ENCODE measurements at regions not wholly inside any gene's neighbourhood (a gene's known extent, or its start where the extent isn't known, plus 50 kb on each side); places are given as distances from the start of the nearest gene placed in this dataset.
"Not testable (repeated sequence)": the region's sequence is repeated elsewhere in the genome, so short reads cannot be mapped to it uniquely, and the experiment has no call there.

DNA sequence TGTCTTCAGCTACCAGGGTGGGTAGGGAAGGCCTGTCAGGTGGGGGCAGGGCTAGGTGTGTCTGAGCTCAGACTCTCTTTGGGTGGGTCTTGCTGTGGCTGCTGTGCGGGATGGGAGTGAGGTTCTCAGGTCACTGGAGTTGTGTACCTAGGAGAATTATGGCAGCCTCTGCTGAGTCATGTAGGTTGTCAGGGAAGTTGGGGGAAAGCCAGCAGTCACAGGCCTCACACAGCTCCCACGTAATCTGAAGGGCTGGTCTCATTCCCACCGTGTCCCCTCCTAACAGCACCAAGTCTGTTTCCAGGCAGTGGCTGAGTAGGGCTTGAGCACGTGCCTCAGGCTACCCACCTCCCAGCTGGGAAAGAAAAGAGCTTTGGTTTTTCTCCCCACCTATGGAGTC, 67.0 kb downstream of the CHCHD4 start:
- peak; percentile 31 for DNase-seq (ENCODE audit: low spot score)

DNA sequence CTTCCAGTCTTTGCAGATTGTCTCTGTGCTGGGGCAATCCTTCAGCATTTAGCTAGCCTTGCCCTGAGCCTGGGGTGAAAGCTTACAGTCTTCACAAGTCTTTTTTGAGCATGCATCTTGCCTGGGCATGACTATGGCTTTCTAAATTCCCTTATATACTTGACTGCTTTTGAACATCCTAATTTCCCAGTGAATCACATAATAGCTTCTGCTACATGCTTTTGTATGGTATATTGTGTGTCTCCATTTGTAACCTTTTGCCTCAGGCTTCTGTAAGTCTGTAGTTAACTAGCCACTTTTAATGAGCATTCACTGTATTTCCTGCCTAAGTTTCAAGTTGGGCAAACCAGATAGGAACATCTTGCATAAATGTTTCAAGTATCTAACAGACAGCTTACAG, 76.8 kb downstream of the CHCHD4 start:
- no peak for DNase-seq (ENCODE audit: low spot score)

DNA sequence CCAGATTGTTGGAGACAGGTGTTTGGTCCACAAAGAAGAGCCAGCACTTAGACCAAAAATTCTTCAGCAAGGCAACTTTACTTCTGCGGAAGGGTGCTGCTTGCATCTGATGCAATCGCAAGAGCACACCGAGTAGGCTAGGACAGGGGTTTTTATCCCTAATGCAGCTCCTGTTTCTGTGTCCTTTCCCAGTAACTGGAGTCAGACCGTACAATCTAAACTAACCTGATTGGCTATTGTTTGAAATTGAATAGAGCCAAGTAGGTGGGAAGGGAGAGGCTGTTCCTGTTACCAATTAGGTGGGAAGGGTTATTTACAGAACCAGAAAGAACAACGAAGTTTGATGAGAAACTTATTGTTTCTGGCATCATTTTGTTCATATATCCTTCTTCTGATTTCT, 77.6 kb downstream of the CHCHD4 start:
- DNase-seq (ENCODE audit: low spot score), result no peak

DNA sequence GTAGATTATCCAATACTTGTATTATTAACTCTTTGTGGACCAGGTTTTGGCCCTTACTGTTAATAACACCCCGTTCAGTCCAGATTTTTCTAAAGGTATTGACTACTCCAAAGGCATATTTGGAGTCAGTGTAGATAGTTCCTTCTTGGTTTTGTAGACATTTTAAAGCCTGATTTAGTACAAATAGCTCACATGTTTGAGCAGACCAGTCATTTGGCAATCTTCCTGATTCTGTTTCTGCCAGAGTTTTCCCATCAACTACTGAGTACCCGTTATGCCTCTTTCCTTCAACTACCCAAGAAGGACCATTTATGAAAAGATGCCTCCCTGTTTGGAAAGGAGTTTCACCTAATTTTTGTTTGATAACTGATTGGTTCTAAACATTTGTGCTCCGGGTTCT, 82.0 kb downstream of the CHCHD4 start:
- DNase-seq (ENCODE audit: low spot score), result peak; percentile 33

DNA sequence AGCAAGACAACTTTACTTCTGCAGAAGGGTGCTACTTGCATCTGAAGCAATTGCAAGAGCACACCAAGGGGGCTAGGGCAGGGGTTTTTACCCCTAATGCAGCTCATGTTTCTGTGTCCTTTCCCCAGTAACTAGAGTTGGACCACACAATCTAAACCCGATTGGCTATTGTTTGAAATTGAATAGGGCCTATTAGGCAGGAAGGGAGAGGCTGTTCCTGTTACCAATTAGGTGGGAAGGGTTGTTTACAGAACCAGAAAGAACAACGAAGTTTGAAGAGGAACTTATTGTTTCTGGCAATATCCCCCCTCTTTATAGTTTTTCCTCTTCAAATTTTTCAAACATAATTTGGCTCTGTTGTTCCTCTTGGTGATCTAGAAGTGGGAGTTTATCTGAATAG, 85.5 kb downstream of the CHCHD4 start:
- DNase-seq (ENCODE audit: low spot score), result no peak

DNA sequence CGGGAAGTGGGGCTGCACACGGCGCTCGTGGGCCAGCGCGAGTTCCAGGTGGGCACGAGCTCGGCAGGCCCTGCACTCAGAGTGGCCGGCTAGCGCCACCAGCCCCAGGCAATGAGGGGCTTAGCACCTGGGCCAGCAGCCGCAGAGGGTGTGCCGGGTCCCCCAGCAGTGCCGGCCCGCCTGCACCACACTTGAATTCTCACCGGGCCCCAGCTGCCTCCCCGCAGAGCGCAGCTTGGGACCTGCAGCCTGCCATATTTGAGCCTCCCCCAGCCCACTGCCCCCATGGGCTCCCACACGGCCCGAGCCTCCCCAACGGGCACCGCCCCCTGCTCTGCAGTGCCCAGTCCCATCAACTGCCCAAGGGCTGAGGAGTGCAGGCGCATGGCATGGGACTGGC, 87.5 kb downstream of the CHCHD4 start:
- no peak for DNase-seq (ENCODE audit: low spot score)

DNA sequence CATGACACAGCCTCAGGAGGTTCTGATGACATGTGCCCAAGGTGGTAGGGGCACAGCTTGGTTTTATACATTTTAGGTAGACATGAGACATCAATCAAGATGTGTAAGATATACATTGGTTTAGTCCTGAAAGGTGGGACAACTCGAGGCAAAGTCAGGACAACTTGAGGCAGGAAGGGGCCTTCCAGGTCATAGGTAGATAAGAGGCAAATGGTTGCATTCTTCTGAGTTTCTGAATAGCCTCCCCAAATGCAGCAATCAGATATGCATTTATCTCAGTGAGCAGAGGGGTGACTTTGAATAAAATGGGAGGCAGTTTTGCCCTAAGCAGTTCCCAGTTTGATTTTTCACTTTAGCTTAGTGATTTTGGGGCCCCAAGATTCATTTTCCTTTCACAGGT, 91.6 kb downstream of the CHCHD4 start:
- DNase-seq (ENCODE audit: low spot score), result no peak

DNA sequence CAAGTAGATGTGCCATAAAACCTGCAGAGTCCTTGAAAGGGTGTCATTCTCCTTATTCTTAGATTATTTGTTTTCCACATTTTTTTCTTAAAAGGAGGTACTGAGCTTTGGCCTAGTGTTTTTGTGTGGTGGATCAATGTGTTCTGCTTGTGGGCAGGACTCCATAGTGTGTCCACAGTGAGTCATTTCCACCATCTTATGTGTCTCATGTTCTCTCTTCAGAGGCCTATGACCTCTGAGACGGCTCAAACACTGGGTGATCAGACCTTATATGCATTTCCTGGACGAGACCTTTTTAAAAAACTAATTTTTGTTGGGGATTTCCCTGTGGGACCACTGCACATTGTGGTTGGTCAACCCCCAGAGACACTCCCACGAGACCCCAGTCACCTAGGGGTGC, 93.4 kb downstream of the CHCHD4 start:
- no peak for DNase-seq (ENCODE audit: low spot score)

DNA sequence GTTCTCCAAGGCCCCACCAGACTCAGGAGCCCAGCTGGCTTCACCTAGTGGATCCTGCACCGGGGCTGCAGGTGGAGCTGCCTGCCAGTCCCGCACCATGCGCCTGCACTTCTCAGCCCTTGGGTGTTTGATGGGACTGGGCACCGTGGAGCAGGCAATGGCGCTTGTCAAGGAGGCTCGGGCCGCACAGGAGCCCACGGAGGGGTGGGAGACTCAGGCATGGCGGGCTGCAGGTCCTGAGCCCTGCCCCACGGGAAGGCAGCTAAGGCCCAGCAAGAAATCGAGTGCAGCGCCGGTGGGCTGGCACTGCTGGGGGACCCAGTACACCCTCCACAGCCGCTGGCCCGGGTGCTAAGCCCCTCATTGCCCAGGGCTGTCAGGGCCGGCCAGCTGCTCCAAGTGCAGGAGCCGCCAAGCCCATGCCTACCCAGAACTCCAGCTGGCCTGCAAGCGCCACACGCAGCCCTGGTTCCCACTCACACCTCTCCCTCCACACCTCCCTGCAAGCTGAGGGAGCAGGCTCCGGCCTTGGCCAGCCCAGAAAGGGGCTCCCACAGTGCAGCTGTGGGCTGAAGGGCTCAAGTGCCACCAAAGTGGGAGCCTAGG, 95.2 kb downstream of the CHCHD4 start:
- not testable (repeated sequence) for DNase-seq (ENCODE audit: low spot score)

DNA sequence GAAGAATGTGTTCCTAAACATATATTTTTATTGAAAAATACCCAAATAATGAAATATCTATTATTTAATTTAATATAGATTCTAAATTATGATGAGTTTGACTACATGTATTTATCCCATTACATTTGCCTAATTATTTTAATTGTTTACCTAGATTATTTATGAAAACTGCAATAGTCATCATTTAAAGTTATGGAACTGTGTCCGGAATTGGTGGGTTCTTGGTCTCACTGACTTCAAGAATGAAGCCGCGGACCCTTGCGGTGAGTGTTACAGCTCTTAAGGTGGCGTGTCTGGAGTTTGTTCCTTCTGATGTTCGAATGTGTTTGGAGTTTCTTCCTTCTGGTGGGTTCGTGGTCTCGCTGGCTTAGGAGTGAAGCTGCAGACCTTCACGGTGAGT, 96.5 kb downstream of the CHCHD4 start:
- DNase-seq (ENCODE audit: low spot score), result not testable (repeated sequence)

DNA sequence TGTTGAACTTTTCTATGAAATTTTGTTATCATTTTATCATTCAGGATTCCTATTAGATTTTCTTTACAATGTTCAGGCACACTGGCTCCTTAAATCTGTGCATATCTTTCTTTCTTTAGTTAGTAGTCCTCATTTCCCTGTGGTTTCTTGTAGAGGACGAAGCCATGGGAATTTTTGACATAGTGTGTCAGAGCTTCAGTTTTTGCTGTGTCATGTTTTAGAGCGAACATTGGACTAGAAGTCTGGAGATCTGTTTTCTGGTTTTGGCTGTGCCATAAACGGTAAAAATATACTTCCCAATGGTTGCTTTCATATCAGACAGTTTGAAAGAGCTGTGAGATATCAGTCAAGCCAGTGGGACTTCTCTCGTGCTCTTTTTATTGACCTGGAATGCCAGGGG, 105.2 kb downstream of the CHCHD4 start:
- no peak for DNase-seq (ENCODE audit: low spot score)

DNA sequence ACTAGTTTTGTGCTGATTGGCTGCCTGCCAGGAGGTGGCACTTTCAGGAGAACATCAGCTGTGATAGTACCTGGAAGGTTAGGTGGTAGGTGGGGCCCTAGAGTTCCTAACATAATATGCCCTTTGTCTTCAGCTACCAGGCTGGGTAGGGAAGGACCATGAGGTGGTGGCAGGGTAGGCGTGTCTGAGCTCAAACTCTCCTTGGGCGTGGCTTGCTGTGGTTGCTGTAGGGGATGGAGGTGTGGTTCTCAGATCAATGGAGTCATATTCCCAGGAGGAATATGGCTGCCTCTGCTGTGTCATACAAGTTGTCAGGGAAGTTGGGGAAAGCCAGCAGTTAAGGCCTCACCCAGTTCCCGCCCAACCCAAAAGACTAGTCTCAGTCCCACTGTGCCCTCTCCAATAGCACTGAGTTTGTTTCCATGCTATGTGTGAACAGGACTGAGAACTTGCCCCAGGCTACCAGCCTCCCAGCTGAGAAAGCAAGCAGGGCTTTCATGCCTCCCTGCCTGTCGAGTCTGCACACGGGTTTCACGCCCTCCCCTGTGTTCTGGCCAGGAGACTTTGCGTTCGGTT, 107.7 kb downstream of the CHCHD4 start:
- DNase-seq (ENCODE audit: low spot score), result no peak

DNA sequence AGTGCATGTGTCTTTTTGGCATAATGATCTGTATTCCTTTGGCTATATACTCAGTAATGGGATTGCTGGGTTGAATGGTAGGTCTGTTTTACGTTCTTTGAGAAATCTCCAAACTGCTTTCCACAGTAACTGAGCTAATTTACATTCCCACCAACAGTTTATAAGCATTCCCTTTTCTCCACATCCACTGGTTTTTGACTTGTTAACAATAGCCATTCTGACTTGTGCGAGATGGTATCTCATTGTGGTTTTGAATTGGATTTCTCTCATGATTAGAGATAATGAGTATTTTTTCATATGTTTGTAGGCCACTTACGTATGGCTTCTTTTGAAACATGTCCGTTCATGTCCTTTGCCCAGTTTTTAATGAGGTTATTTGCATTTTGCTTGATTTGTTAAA, 117.7 kb downstream of the CHCHD4 start:
- no peak for DNase-seq (ENCODE audit: low spot score)

DNA sequence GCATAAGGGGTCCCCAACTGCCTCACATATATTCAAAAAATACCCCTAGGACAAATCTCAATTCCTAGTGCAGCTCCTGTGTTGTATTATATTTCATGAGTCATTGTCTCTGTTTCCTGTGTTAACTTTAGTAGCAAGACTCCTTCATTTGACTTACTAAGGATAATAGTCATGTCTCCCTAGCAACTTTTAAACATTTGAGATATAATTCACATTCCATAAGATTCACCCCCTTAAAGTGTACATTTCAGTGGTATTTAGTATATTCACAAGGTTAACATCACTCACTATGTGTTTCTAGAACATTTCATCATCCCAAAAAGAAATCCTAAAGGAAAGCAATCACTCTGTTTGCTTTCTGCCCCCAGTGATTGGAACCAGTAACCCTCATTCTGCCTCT, 121.3 kb upstream of the WNT7A start:
- DNase-seq (ENCODE audit: low spot score), result no peak

DNA sequence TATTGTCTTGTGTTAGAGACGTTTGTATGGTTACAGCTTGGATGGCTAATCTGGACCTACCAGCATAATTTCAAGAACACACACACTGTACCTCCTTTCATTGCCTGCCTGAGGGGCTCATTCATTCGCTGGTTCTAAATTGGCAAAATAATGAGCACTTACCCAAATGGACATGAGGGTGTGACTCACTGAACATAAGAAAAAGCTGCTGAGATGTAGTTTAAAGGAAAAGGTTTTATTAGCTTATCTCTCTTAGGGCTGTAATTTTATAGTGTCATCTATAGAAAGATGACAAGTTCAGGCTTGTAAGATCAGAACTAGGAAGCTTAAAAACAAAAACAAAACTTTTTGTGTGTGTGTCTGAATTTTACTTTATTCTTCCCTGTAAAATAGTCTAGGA, 120.7 kb upstream of the WNT7A start:
- no peak for DNase-seq (ENCODE audit: low spot score)

DNA sequence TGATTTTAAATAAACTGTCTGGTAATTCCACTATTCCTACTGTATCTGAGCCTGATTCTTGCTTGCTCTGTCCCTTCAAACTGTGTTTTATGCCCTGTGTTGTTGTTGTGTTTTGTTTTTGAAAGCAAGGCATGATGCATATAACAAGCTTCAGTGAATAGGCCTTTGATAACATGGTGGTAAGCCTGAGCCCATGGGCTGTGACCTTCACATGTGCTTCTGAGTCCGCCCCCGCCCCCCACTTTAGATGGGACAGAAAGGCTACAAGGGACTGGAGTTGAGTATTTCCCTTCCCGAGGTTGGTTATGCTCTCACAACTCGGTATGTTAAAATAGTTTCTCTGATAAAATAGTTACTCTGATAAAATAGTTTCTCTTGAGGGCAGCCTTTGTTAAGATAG, 119.0 kb upstream of the WNT7A start:
- DNase-seq (ENCODE audit: low spot score), result no peak

DNA sequence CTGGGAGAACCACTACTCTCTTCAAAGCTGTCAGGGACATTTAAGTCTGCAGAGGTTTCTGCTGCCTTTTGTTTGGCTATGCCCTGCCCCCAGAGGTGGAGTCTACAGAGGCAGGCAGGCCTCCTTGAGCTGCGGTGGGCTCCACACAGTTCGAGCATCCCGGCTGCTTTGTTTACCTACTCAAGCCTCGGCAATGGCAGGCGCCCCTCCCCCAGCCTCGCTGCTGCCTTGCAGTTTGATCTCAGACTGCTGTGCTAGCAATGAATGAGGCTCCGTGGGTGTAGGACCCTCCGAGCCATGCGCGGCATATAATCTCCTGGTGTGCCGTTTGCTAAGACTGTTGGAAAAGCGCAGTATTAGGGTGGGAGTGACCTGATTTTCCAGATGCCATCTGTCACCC, 115.3 kb upstream of the WNT7A start:
- DNase-seq (ENCODE audit: low spot score), result not testable (repeated sequence)

DNA sequence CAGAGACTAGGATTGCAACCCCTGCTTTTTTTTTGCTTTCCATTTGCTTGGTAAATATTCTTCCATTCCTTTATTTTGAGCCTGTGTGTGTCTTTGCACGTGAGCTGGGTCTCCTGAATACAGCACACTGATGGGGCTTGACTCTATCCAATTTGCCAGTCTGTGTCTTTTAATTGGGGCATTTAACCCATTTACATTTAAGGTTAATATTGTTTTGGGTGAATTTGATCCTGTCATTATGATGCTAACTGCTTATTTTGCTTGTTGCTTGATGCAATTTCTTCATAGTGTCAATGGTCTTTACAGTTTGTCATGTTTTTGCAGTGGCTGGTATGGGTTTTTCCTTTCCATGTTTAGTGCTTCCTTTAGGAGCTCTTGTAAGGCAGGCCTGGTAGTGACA, 109.1 kb upstream of the WNT7A start:
- not testable (repeated sequence) for DNase-seq (ENCODE audit: low spot score)

DNA sequence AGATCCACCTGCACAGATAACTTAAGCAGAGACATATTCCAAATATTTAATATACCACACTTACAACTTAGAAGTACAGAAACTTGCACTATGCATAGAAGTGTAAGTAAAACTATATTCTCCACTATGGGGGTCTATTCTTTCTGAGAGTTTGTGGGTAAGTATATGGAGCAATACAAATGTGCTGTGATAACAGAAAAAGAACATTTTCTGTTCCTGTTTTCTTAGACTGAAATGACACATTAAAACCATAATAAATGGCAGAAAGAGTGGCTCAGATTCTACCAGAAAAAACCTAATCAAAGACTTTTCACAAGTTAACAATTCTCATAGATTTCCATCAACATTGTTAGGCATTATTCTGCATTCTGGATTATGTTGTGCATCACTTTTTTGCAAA, 96.6 kb upstream of the WNT7A start:
- DNase-seq (ENCODE audit: low spot score), result no peak

DNA sequence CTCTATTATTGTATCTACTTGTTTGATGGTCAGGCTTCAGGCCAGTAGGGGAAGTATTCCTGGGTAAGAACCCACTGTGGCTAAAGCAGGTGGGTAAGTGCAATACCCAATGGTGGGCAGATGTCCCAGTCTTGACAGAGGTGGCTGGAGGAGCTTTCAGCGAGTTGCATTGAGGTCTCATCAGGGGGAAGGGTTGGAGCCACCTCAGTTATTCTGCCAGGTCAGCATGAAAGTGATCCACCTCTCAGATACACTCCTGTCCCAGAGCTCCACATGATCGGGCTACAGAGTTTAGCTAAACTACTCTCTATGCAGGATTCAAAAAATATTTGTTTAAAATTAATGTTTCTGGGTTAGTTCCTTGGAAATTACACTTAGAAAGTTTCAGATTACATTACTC, 95.8 kb upstream of the WNT7A start:
- no peak for DNase-seq (ENCODE audit: low spot score)

DNA sequence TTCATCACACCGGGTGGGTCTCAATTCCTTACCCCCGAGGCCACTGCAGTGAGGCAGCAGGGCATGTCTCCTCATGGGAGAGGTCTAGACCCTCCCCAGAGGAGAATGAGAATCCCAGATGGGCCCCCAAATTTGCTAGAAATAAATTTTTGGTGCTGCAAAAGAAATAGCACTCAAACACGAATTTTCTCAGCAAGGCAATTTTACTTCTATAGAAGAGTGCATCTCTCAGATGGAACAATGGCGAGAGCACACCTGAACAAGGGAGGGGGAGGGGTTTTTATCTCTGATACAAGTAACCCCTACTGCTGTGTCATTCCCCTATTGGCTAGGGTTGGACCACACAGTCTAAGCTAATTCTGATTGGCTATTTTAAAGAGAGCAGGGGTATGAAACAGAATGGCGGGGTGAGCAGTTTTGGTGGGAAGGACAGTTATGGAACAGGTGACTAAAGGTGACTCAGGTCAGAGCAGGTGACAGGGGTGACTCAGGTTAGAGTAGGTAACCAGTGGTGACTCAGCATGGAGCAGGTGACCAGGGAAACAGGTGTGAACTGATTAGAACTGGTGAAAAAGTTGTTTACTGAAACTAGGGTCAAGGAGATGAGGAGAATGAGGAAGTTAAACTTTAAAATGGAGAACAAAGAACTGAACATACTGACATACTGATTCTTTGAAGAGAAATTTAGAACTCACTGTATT, 93.0 kb upstream of the WNT7A start:
- DNase-seq (ENCODE audit: low spot score), result no peak

DNA sequence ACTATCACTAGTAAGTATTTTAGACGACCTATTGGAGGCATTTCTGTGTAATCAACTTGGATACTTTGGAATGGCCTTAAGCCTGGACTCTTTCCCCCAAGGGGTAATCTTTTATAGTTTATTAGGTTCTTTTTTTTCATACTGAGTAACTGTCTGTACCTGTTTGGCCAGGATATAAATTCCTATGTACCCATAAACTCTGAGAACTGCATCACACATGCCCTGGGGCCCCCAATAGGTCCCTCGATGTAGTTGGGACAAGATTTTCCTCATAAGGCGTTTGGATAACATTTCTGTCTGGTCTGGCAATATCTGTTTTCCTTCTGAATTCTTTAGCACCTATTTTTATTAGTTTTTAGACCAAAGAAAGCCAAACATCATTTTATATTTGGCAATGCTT, 86.4 kb upstream of the WNT7A start:
- no peak for DNase-seq (ENCODE audit: low spot score)

DNA sequence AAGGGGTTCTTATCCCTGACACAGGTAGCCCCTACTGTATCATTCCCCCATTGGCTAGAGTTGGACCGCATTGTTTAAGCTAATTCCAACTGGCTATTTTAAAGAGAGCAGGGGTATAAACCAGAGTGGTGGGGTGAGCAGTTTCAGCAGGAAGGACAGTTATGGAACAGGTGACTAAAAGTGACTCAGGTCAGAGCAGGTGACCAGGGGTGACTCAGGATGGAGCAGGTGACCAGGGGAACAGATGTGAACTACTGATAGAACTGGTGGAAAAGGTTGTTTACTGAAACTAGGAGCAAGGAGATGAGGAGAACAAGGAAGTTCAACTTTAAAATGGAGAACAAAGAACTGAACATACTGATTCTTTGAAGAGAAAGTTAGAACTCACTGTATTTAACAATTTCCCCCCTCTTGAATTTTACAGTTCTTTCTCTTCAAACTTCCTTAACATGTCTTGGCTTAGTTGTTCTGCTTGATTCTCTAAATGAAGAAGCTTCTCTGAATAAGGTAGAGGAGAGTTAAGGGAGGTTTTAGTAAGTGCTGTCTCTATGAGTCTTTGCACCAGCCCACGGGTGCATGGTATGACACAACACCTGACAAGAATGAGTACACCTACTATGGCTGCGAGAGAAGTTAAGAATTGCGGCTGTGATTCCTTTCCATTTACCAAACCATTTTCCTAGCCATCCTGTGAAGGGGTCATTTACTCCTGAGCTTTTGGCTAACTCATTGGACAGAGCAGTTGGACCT, 83.4 kb upstream of the WNT7A start:
- DNase-seq (ENCODE audit: low spot score), result no peak

All from A172 (cell line).